ENCODE measurements at regions not wholly inside any gene's neighbourhood (a gene's known extent, or its start where the extent isn't known, plus 50 kb on each side); places are given as distances from the start of the nearest gene placed in this dataset.

DNA sequence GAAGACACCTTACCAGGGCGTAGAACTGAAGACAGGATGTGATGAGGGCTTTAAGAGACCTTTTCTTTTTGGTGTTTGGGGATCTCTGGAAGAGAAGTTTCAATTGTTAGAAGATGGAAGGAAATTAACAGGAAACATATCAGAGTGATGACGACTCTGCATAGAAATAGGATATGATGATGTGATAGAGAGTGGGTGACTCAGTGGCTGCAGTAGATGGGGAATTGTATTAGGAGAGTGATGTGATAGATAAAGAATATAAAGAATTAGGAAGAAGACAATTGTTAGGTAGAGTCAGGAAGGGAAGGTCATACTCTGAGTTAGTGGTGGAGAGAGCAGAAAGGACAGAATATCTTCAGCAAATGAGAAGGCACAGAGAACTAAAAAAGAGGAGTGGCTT lies 593.9 kb downstream of the NYAP2 start:
- H3K4me3 ChIP-seq (ENCODE audit: low read length) = no peak overlapping the region
- no peaks in the 10 kb centered on the region for H3K9me3 ChIP-seq (ENCODE audit: control insufficient read depth in 1 of 2, insufficient read depth in 1 of 2, low read length in 2 of 2)
- Mint-ChIP-seq H3K4me1 (ENCODE audit: low read depth) (no peaks in the 10 kb centered on the region), H3K27ac (no peak overlapping the region), H3K4me3 (no peak overlapping the region), H3K27me3 (no peaks in the 10 kb centered on the region), H3K36me3 (ENCODE audit: low read depth) (no peaks in the 10 kb centered on the region), H3K9me3 (no peaks in the 10 kb centered on the region)
- CTCF ChIA-PET = no interaction called here
- DNase-seq (no peak), ATAC-seq (ENCODE audit: poor library complexity) (no peak)
- H3K27me3 ChIP-seq (ENCODE audit: control insufficient read depth in 1 of 2, insufficient read depth in 2 of 2, low read length in 2 of 2) = no peaks in the 10 kb centered on the region
- intact Hi-C loops (cut with DNase I, micrococcal nuclease) = no loop called here
- TF ChIP-seq, protein P1, sequence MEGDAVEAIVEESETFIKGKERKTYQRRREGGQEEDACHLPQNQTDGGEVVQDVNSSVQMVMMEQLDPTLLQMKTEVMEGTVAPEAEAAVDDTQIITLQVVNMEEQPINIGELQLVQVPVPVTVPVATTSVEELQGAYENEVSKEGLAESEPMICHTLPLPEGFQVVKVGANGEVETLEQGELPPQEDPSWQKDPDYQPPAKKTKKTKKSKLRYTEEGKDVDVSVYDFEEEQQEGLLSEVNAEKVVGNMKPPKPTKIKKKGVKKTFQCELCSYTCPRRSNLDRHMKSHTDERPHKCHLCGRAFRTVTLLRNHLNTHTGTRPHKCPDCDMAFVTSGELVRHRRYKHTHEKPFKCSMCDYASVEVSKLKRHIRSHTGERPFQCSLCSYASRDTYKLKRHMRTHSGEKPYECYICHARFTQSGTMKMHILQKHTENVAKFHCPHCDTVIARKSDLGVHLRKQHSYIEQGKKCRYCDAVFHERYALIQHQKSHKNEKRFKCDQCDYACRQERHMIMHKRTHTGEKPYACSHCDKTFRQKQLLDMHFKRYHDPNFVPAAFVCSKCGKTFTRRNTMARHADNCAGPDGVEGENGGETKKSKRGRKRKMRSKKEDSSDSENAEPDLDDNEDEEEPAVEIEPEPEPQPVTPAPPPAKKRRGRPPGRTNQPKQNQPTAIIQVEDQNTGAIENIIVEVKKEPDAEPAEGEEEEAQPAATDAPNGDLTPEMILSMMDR (IDR thresholded peaks at IDR 0.05) = no peak
- H3K36me3 ChIP-seq (ENCODE audit: insufficient read depth, low read length) = no peaks in the 10 kb centered on the region
- POLR2A ChIA-PET = no interaction called here
- H3K4me1 ChIP-seq (ENCODE audit: insufficient read depth, low read length) = no peaks in the 10 kb centered on the region
- no peak overlapping the region for H3K27ac ChIP-seq (ENCODE audit: low read depth in 1 of 2, low read length in 2 of 2)

DNA sequence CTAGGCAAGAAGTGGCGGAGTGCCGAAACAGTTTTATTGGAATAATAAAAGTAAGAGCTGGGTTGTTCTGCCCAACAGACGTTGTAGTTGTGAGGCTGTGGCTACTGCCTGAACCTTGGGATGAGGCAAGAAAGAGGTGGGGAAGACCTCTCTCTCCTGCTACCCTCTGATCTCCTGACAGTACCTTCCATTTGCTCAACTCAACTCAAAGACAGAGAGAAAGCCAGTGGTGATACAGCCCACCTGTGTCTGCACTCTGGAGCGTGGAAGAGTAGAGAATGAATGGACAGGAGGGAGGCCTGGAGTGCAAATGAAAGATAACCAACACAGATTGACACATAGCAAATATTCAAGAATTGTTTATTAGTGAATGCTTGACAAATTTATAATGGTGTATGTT lies 590.3 kb downstream of the NYAP2 start:
- Mint-ChIP-seq H3K9me3 (no peaks in the 10 kb centered on the region), H3K4me1 (ENCODE audit: low read depth) (no peaks in the 10 kb centered on the region), H3K27me3 (no peaks in the 10 kb centered on the region), H3K4me3 (no peak overlapping the region), H3K27ac (no peak overlapping the region), H3K36me3 (ENCODE audit: low read depth) (no peaks in the 10 kb centered on the region)
- ATAC-seq (ENCODE audit: poor library complexity) (no peak), DNase-seq (no peak)
- H3K27ac ChIP-seq (ENCODE audit: low read depth in 1 of 2, low read length in 2 of 2) = no peak overlapping the region
- H3K4me1 ChIP-seq (ENCODE audit: insufficient read depth, low read length) = no peaks in the 10 kb centered on the region
- ChIA-PET CTCF (no interaction called here), POLR2A (no interaction called here)
- intact Hi-C loops (cut with DNase I, micrococcal nuclease) = no loop called here
- no peak overlapping the region for H3K4me3 ChIP-seq (ENCODE audit: low read length)
- no peaks in the 10 kb centered on the region for H3K9me3 ChIP-seq (ENCODE audit: control insufficient read depth in 1 of 2, insufficient read depth in 1 of 2, low read length in 2 of 2)
- TF ChIP-seq, protein P1 (IDR thresholded peaks at IDR 0.05) = no peak
- H3K27me3 ChIP-seq (ENCODE audit: control insufficient read depth in 1 of 2, insufficient read depth in 2 of 2, low read length in 2 of 2) = no peaks in the 10 kb centered on the region
- no peaks in the 10 kb centered on the region for H3K36me3 ChIP-seq (ENCODE audit: insufficient read depth, low read length)

DNA sequence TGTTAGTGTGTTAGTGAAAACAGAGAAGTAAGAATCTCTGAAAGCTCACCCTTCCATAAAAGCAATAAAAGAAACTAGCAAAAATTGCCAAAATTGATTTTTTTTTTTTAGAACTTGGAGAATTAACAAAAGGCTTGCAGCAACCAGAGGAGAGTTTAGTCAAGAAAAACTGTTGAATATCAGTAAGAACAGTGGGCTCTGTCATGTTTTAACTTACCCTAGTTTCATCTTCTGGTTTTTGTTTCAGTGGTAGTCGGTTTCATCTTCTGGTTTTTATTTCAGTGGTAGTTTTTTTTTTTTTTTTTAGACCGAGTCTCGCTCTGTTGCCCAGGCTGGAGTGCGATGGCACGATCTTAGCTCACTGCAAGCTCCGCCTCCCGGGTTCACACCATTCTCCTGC lies 580.9 kb downstream of the NYAP2 start:
- H3K27me3 ChIP-seq (ENCODE audit: control insufficient read depth in 1 of 2, insufficient read depth in 2 of 2, low read length in 2 of 2) = no peaks in the 10 kb centered on the region
- Mint-ChIP-seq H3K27ac (no peak overlapping the region), H3K36me3 (ENCODE audit: low read depth) (no peaks in the 10 kb centered on the region), H3K4me1 (ENCODE audit: low read depth) (no peaks in the 10 kb centered on the region), H3K4me3 (no peak overlapping the region), H3K27me3 (no peaks in the 10 kb centered on the region), H3K9me3 (no peaks in the 10 kb centered on the region)
- TF ChIP-seq, protein P1 (IDR thresholded peaks at IDR 0.05) = no peak
- H3K4me3 ChIP-seq (ENCODE audit: low read length) = no peak overlapping the region
- no peaks in the 10 kb centered on the region for H3K4me1 ChIP-seq (ENCODE audit: insufficient read depth, low read length)
- POLR2A ChIA-PET = no interaction called here
- H3K36me3 ChIP-seq (ENCODE audit: insufficient read depth, low read length) = no peaks in the 10 kb centered on the region
- intact Hi-C loops (cut with DNase I, micrococcal nuclease) = no loop called here
- DNase-seq = no peak
- ATAC-seq (ENCODE audit: poor library complexity) = no peak
- peaks cover 0 to 3% of the 10 kb centered on the region in 2 experiments for H3K9me3 ChIP-seq (ENCODE audit: control insufficient read depth in 1 of 2, insufficient read depth in 1 of 2, low read length in 2 of 2)
- H3K27ac ChIP-seq (ENCODE audit: low read depth in 1 of 2, low read length in 2 of 2) = no peak overlapping the region
- CTCF ChIA-PET = interaction anchor here (0.7 kb wide), 1 partner anchor 487 kb away, joined by 3 read pairs; no protein-coding TSS in a partner anchor
